AG09319 (cell line): ENCODE measurements at regions not wholly inside any gene's neighbourhood (a gene's known extent, or its start where the extent isn't known, plus 50 kb on each side); places are given as distances from the start of the nearest gene placed in this dataset.

Experiments used
- DNase-seq: peaks from one replicate; pipeline ENCODE4 v3.0.0-alpha.2; 2010; ENCODE audit warnings: low read depth; ENCODE audit errors: extremely low read depth
- TF ChIP-seq, protein P1 (sequence below): IDR thresholded peaks from 2 replicates; pipeline ENCODE4 v1.5.1; 2011; ENCODE audit warnings: low read depth, mild to moderate bottlenecking, inconsistent platforms, low read length, moderate library complexity

DNA sequence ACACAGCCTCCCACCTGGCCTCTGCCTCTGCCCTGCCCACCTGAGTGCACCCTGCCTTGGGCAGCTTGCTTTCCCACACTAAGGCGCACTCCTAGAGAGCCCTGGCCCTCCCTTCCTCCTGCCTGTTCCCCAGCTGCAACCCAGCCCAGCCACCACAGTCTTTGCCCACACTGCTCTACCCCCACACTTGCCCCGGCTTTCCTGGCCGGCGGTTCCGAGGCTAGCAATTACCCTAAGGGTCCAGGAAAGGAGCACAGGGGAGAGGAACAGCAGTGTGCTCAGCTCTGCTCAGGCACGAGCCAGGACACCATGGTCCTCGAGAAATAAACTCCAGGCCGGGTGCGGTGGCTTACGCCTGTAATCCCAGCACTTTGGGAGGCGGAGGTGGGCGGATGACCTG, 237.8 kb upstream of the RAB6C start:
- no peak for DNase-seq
- TF ChIP-seq, protein P1, sequence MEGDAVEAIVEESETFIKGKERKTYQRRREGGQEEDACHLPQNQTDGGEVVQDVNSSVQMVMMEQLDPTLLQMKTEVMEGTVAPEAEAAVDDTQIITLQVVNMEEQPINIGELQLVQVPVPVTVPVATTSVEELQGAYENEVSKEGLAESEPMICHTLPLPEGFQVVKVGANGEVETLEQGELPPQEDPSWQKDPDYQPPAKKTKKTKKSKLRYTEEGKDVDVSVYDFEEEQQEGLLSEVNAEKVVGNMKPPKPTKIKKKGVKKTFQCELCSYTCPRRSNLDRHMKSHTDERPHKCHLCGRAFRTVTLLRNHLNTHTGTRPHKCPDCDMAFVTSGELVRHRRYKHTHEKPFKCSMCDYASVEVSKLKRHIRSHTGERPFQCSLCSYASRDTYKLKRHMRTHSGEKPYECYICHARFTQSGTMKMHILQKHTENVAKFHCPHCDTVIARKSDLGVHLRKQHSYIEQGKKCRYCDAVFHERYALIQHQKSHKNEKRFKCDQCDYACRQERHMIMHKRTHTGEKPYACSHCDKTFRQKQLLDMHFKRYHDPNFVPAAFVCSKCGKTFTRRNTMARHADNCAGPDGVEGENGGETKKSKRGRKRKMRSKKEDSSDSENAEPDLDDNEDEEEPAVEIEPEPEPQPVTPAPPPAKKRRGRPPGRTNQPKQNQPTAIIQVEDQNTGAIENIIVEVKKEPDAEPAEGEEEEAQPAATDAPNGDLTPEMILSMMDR = no peak

DNA sequence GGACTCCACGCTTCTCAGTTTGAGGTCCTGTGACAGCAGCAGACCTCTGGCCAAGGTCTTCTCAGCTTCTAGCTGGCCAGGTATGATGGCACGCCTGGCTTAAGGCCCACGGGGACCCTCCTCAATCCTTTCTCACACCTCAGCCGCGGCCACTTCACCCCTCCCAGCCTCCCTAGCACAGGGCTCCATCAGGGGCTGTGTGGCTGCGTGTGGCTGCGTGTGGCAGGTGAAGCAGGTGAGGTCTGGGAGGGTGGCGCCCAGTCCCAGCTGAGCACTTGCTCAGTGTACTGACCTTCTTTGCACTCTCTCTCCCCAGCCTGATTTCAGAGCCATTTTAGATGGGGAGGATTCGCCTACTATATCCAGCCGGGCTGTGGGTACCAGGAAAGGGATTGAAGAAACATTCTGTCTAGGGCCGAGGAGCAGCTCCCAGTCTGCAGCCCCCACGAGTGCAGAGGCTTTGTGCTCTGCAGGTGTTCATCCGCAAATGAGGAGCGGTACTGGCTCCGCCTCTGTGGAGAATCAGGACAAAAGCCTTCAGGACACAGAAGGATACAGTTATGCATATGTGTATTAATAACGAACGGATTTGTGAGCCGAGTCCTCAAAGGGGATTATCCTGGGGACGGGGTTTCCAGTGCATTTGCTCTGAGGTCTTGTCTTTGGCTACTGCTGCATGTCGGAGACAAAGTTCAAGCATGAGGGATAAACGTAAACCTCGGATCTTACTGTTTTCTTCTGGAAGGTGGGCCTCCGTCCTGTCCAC, 236.9 kb upstream of the RAB6C start:
- TF ChIP-seq, protein P1 = no peak
- no peak for DNase-seq

DNA sequence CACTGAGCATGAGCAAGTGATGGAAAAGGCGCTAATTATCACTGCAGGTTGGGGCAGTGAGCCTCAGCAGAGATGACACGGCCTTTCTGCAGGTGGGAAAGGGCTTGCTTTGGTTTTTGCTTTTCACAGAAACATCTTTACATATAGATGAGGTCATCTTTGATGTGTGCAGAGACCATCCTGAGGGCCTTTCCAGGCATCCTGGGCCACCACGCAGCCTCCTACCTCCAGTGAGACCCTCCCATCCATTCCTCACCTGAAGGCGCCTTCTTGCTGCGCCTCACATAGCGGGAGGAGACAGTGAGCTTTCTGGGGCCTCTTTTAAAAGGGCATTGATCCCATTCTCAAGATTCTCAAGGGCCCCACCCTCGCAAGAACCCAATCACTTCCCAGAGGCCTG, 235.3 kb upstream of the RAB6C start:
- TF ChIP-seq, protein P1 = no peak
- no peak for DNase-seq

DNA sequence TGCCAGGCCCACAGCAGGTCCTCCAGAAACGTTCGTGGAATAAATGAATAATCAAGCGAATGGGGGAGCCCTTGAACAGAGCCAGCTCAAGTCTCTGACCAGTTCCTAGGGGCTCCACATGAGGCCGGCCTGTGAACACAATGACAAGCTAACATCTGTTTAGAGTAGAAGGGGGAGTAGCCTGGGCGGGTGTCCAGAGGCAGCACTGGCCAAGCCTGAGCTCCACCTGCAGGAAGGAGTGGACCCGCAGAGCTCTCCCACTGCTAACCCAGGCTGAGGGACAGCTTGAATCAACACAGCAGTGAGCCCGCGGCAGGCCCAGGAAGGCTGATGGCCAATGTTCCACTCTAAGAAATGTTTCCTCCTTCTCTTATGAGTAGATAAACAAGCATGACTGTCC, 234.8 kb upstream of the RAB6C start:
- DNase-seq = no peak
- TF ChIP-seq, protein P1 = no peak

DNA sequence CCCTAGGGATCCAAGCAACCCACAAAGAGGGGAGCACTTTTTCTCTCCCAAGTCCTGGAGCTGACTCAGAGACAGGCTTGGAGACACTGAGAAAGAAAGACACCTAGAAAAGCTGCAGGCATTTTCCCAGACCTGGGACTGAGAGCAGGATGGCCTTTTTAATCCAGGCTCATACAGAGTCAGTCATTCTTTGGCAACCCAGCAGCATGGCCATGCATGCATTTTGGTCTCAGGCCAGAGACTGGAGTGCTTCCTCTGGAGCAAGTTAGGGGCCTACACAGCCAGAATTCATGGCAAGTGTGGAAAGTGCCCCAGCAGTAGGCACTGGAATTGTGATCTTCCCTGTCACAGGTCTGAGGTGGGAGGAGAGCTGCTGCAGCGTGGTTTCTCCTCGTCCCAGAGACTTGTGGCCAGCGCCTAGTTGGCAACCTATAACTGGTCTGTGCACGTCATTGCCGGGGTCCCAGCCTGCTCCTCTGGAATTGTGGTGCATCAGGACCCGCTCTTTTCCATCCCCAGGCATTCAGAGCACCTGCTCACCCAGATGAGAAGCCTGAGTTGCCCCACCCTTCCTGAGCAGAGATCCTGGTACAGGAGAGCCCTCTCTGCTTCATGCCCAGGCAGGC, 231.9 kb upstream of the RAB6C start:
- TF ChIP-seq, protein P1 = no peak
- no peak for DNase-seq

DNA sequence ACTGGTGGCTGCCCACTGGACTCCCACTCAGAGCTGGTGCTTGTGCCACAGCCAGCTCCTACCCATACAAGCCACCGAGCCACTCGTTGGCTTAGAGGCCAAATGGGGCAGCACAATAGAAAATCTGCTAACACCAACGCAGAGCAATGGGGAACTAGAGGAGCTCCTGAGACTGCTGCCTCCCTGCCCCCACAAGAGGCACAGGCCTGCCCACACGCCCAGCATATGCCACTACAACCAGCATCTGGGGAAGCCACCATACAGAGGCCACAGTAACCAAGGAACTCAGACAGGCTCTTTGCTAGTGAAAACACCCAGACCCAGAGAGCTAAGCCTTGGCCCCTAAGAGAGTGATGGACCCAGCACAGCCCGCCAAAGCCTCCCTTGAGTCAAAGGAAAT, 231.2 kb upstream of the RAB6C start:
- TF ChIP-seq, protein P1 = no peak
- DNase-seq = no peak

DNA sequence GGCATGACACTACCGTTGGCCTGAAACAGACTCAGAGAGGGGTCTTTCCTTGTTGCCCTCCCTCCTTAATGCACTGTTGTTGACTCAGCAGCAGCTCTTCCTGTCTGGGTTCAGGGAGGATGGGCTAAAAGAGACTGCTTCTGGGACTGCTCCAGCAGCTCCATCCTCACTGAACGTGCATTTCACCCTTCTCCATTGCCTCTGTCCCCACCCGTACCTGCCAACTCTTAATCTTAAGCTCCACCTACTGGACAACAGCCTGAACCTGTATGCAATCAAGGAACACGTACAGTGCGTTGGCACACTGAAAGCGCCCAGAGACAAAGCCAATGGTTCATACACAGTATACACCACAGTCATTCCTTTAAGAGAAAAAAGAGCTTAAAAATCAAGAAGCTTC, 230.8 kb upstream of the RAB6C start:
- DNase-seq = no peak
- TF ChIP-seq, protein P1 = no peak
